H9 (cell line): ENCODE measurements at regions not wholly inside any gene's neighbourhood (a gene's known extent, or its start where the extent isn't known, plus 50 kb on each side); places are given as distances from the start of the nearest gene placed in this dataset.

Experiments
- DNase-seq: peaks from one replicate; pipeline ENCODE4 v3.0.0-alpha.2; 2017
- H2AFZ ChIP-seq: one replicate; pipeline ENCODE4 v1.6.1; 2013; ENCODE audit warnings: mild to moderate bottlenecking, low read length, control low read depth, moderate library complexity
- H2AK5ac ChIP-seq: 2 replicates; pipeline ENCODE4 v1.6.1; 2013; ENCODE audit warnings: low read length, control low read depth, mixed read lengths; ENCODE audit not compliant: insufficient read length
- H2BK120ac ChIP-seq: one replicate; pipeline ENCODE4 v1.6.1; 2013; ENCODE audit warnings: low read depth, mild to moderate bottlenecking, low read length, control low read depth, inconsistent platforms; ENCODE audit not compliant: poor library complexity, severe bottlenecking
- H2BK12ac ChIP-seq: 2 replicates; pipeline ENCODE4 v1.6.1; 2013; ENCODE audit warnings: low read length, control low read depth, mixed read lengths, low read depth; ENCODE audit not compliant: insufficient read length
- H2BK15ac ChIP-seq: 2 replicates; pipeline ENCODE4 v1.6.1; 2013; ENCODE audit warnings: low read depth, low read length, control low read depth
- H2BK20ac ChIP-seq: one replicate; pipeline ENCODE4 v1.6.1; 2013; ENCODE audit warnings: low read depth, mild to moderate bottlenecking, low read length, control low read depth, inconsistent platforms; ENCODE audit not compliant: poor library complexity, severe bottlenecking
- H2BK5ac ChIP-seq: 2 replicates; pipeline ENCODE4 v1.6.1; 2013; ENCODE audit warnings: low read length, control low read depth, mixed read lengths; ENCODE audit not compliant: insufficient read length
- H3K14ac ChIP-seq: 2 replicates; pipeline ENCODE4 v1.6.1; 2013; ENCODE audit warnings: low read length, control low read depth; ENCODE audit not compliant: insufficient read depth
- H3K18ac ChIP-seq: 2 replicates; pipeline ENCODE4 v1.6.1; 2013; ENCODE audit warnings: low read depth, mild to moderate bottlenecking, mixed read lengths, low read length, control low read depth; ENCODE audit not compliant: insufficient read length
- H3K23ac ChIP-seq: 2 replicates; pipeline ENCODE4 v1.6.1; 2013; ENCODE audit warnings: low read length, control low read depth, mixed read lengths, low read depth; ENCODE audit not compliant: insufficient read length
- H3K23me2 ChIP-seq: 2 replicates; pipeline ENCODE4 v1.6.1; 2013; ENCODE audit warnings: low read depth, mild to moderate bottlenecking, mixed read lengths, low read length, control low read depth; ENCODE audit not compliant: insufficient read length, poor library complexity, severe bottlenecking
- H3K27ac ChIP-seq: 2 replicates; pipeline ENCODE4 v1.5.1; 2013; ENCODE audit warnings: low read length, control low read depth, mixed read lengths, low read depth; ENCODE audit not compliant: insufficient read length
- H3K27me3 ChIP-seq: 2 replicates; pipeline ENCODE4 v1.6.1; 2013; ENCODE audit warnings: low read length, control low read depth, inconsistent platforms; ENCODE audit not compliant: insufficient read depth
- H3K4ac ChIP-seq: 2 replicates; pipeline ENCODE4 v1.6.1; 2013; ENCODE audit warnings: low read depth, mild to moderate bottlenecking, control low read depth, inconsistent platforms, low read length, moderate library complexity
- H3K4me1 ChIP-seq: 2 replicates; pipeline ENCODE4 v1.6.1; 2013; ENCODE audit warnings: low read length, control low read depth, inconsistent platforms; ENCODE audit not compliant: insufficient read depth
- H3K4me2 ChIP-seq: 2 replicates; pipeline ENCODE4 v1.6.1; 2013; ENCODE audit warnings: low read length, control low read depth, mixed read lengths; ENCODE audit not compliant: insufficient read length, insufficient read depth
- H3K56ac ChIP-seq: 2 replicates; pipeline ENCODE4 v1.6.1; 2013; ENCODE audit warnings: low read depth, mild to moderate bottlenecking, mixed read lengths, low read length, control low read depth; ENCODE audit not compliant: insufficient read length
- H3K79me1 ChIP-seq: 2 replicates; pipeline ENCODE4 v1.6.1; 2013; ENCODE audit warnings: low read depth, mild to moderate bottlenecking, moderate library complexity, low read length, control low read depth, inconsistent platforms; ENCODE audit not compliant: insufficient read depth, poor library complexity, severe bottlenecking
- H3K79me2 ChIP-seq: 2 replicates; pipeline ENCODE4 v1.6.1; 2013; ENCODE audit warnings: low read length, control low read depth, inconsistent platforms; ENCODE audit not compliant: insufficient read depth
- H3K9ac ChIP-seq: 2 replicates; pipeline ENCODE4 v1.6.1; 2013; ENCODE audit warnings: low read length, control low read depth, mixed read lengths; ENCODE audit not compliant: insufficient read length; ENCODE audit errors: extremely low read depth
- H3K9me3 ChIP-seq: one replicate; pipeline ENCODE4 v1.6.1; 2013; ENCODE audit warnings: low read depth, low read length, inconsistent platforms; ENCODE audit not compliant: control insufficient read depth
- H3T11ph ChIP-seq: one replicate; pipeline ENCODE4 v1.6.1; 2013; ENCODE audit warnings: mild to moderate bottlenecking, low read length, control low read depth, inconsistent platforms
- H4K20me1 ChIP-seq: one replicate; pipeline ENCODE4 v1.6.1; 2013; ENCODE audit not compliant: control insufficient read depth, insufficient read length, insufficient read depth
- H4K5ac ChIP-seq: 2 replicates; pipeline ENCODE4 v1.6.1; 2013; ENCODE audit warnings: low read depth, mild to moderate bottlenecking, mixed read lengths, low read length, control low read depth; ENCODE audit not compliant: insufficient read length
- H4K8ac ChIP-seq: replicated peaks from 2 replicates; pipeline ENCODE4 v1.6.1; 2013; ENCODE audit warnings: low read length, control low read depth, mixed read lengths, low read depth; ENCODE audit not compliant: insufficient read length
- H4K91ac ChIP-seq: 2 replicates; pipeline ENCODE4 v1.6.1; 2013; ENCODE audit warnings: low read depth, mild to moderate bottlenecking, moderate library complexity, mixed read lengths, low read length, control low read depth; ENCODE audit not compliant: insufficient read length
- H3K27ac Mint-ChIP-seq, 3 experiments: 2 replicates in 2 of 3; 3 replicates in 1 of 3; pipeline ENCODE4 v1.8.0; 2020 to 2021; ENCODE audit warnings: mixed read lengths in 3 of 3, mild to moderate bottlenecking in 1 of 3, moderate library complexity in 1 of 3
- H3K27me3 Mint-ChIP-seq: 2 replicates; pipeline ENCODE4 v1.8.0; 2021; ENCODE audit warnings: low read depth, mild to moderate bottlenecking, moderate library complexity, mixed read lengths
- H3K36me3 Mint-ChIP-seq, 3 experiments: 2 replicates in 2 of 3; 3 replicates in 1 of 3; pipeline ENCODE4 v1.8.0; 2020 to 2021; ENCODE audit warnings: low read depth in 3 of 3, mixed read lengths in 3 of 3; ENCODE audit not compliant: insufficient read depth in 1 of 3
- H3K4me1 Mint-ChIP-seq, 2 experiments: 2 replicates each; pipeline ENCODE4 v1.8.0; 2020; ENCODE audit warnings: mixed read lengths in 2 of 2
- H3K4me3 Mint-ChIP-seq, 2 experiments: 2 replicates in 1 of 2; 3 replicates in 1 of 2; pipeline ENCODE4 v1.8.0; 2020 to 2021; ENCODE audit warnings: mild to moderate bottlenecking in 2 of 2, mixed read lengths in 2 of 2, moderate library complexity in 1 of 2
- H3K9me3 Mint-ChIP-seq, 2 experiments: 2 replicates in 1 of 2; 3 replicates in 1 of 2; pipeline ENCODE4 v1.8.0; 2020; ENCODE audit warnings: mild to moderate bottlenecking in 2 of 2, mixed read lengths in 2 of 2, moderate library complexity in 1 of 2
- CTCF ChIP-seq: fragments of 200-600 bp; sonication (generic); conservative IDR thresholded peaks from 3 replicates; pipeline ENCODE4 v1.8.0; 2021; ENCODE audit warnings: antibody characterized with exemption, mild to moderate bottlenecking
- WGBS: extraction: QIAGEN DNeasy Blood & Tissue Kit; methylation state at CpG from one replicate; pipeline ENCODE4 v1.1.7; 2013; ENCODE audit warnings: missing lambda C conversion rate, low lambda C conversion rate, mixed read lengths; ENCODE audit not compliant: insufficient read length; ENCODE audit errors: extremely low coverage; 5-methylcytosine and 5-hydroxymethylcytosine counted together

GRCh38 chr11:127804747-127805400, 782.5 kb downstream of the ETS1 start:
- Histone ChIP-seq H3K27me3 (no peaks in the 10 kb centered on the region), H4K8ac (no peak overlapping the region), H2AK5ac (no peak overlapping the region), H3K4ac (no peak overlapping the region), H3K56ac (no peak overlapping the region), H4K20me1 (no peaks in the 10 kb centered on the region), H2BK120ac (no peak overlapping the region), H2BK20ac (no peak overlapping the region), H3K18ac (no peak overlapping the region), H3K9me3 (no peaks in the 10 kb centered on the region), H4K5ac (no peak overlapping the region), H3K14ac (no peak overlapping the region), H2AFZ (no peak overlapping the region), H3K27ac (no peak overlapping the region), H3K79me2 (no peaks in the 10 kb centered on the region), H2BK15ac (no peak overlapping the region), H3K9ac (no peak overlapping the region), H3K4me1 (no peaks in the 10 kb centered on the region; the same call in 1 of the 2 replicates), H3K23me2 (no peaks in the 10 kb centered on the region), H3T11ph (no peak overlapping the region), H3K4me2 (no peak overlapping the region), H4K91ac (no peak overlapping the region), H3K23ac (no peak overlapping the region), H2BK12ac (no peak overlapping the region), H3K79me1 (no peaks in the 10 kb centered on the region), H2BK5ac (no peak overlapping the region)
- no peaks in the 10 kb centered on the region for H3K36me3 Mint-ChIP-seq
- H3K27ac Mint-ChIP-seq = no peak overlapping the region
- no peaks in the 10 kb centered on the region for H3K27me3 Mint-ChIP-seq
- H3K4me3 Mint-ChIP-seq = no peak overlapping the region
- H3K4me1 Mint-ChIP-seq = peaks cover 9 to 10% of the 10 kb centered on the region in 2 experiments
- no peak for TF ChIP-seq CTCF
- DNase-seq = no peak
- WGBS = no CpG with 5 or more reads among the region's 2 CpGs
- H3K9me3 Mint-ChIP-seq = no peaks in the 10 kb centered on the region
